ENCODE measurements at regions not wholly inside any gene's neighbourhood (a gene's known extent, or its start where the extent isn't known, plus 50 kb on each side); places are given as distances from the start of the nearest gene placed in this dataset.

- Mint-ChIP-seq H3K27me3 (no peaks in the 10 kb centered on the region), H3K9me3 (peaks cover 4% of the 10 kb centered on the region), H3K4me3 (no peak overlapping the region), H3K4me1 (ENCODE audit: unreplicated experiment) (peaks cover 28% of the 10 kb centered on the region), H3K27ac (no peak overlapping the region), H3K36me3 (no peaks in the 10 kb centered on the region)
- no peak for TF ChIP-seq CTCF (conservative IDR thresholded peaks at IDR 0.05)
- DNase-seq (ENCODE audit: extremely low spot score, unreplicated experiment) = no peak
Measured at GRCh38 chr21:16075649-16076282, 346.0 kb downstream of the USP25 start.

- H3K4me3 Mint-ChIP-seq = no peak overlapping the region
Measured at GRCh38 chr21:16076465-16076864, 346.7 kb downstream of the USP25 start.

GRCh38 chr21:16078382-16078781, 348.6 kb downstream of the USP25 start:
- Mint-ChIP-seq H3K27ac (no peak overlapping the region), H3K36me3 (peaks cover 3% of the 10 kb centered on the region), H3K4me1 (ENCODE audit: unreplicated experiment) (peaks cover 3% of the 10 kb centered on the region), H3K4me3 (no peak overlapping the region), H3K9me3 (peaks cover 7% of the 10 kb centered on the region), H3K27me3 (no peaks in the 10 kb centered on the region)
- no peak for DNase-seq (ENCODE audit: extremely low spot score, unreplicated experiment)
- no peak for TF ChIP-seq CTCF (conservative IDR thresholded peaks at IDR 0.05)

More at GRCh38 chr21:16076465-16076864, 346.7 kb downstream of the USP25 start:
- Mint-ChIP-seq H3K4me1 (ENCODE audit: unreplicated experiment) (peaks cover 21% of the 10 kb centered on the region), H3K27me3 (no peaks in the 10 kb centered on the region), H3K9me3 (peaks cover 4% of the 10 kb centered on the region), H3K36me3 (no peaks in the 10 kb centered on the region), H3K27ac (no peak overlapping the region)
- no peak for TF ChIP-seq CTCF (conservative IDR thresholded peaks at IDR 0.05)
- DNase-seq (ENCODE audit: extremely low spot score, unreplicated experiment) = no peak

GRCh38 chr21:16079830-16080229, 350.0 kb downstream of the USP25 start:
- no peak for TF ChIP-seq CTCF (conservative IDR thresholded peaks at IDR 0.05)
- DNase-seq (ENCODE audit: extremely low spot score, unreplicated experiment) = no peak
- Mint-ChIP-seq H3K4me3 (no peak overlapping the region), H3K9me3 (peaks cover 9% of the 10 kb centered on the region), H3K27ac (no peak overlapping the region), H3K27me3 (no peaks in the 10 kb centered on the region), H3K4me1 (ENCODE audit: unreplicated experiment) (no peaks in the 10 kb centered on the region), H3K36me3 (peaks cover 4% of the 10 kb centered on the region)

- peaks cover 9% of the 10 kb centered on the region for H3K9me3 Mint-ChIP-seq
- no peak for TF ChIP-seq CTCF (conservative IDR thresholded peaks at IDR 0.05)
- peaks cover 4% of the 10 kb centered on the region for H3K36me3 Mint-ChIP-seq
- no peak for DNase-seq (ENCODE audit: extremely low spot score, unreplicated experiment)
- no peaks in the 10 kb centered on the region for H3K27me3 Mint-ChIP-seq
- H3K4me1 Mint-ChIP-seq (ENCODE audit: unreplicated experiment) = no peaks in the 10 kb centered on the region
- H3K4me3 Mint-ChIP-seq = no peak overlapping the region
- no peak overlapping the region for H3K27ac Mint-ChIP-seq
Measured at GRCh38 chr21:16081304-16081703, 351.5 kb downstream of the USP25 start.

Measured in type B pancreatic cell (in vitro differentiated cells).